OCI-LY3 (cell line): ENCODE measurements at regions not wholly inside any gene's neighbourhood (a gene's known extent, or its start where the extent isn't known, plus 50 kb on each side); places are given as distances from the start of the nearest gene placed in this dataset.

ENCODE experiments used
- H2AFZ ChIP-seq: fragments of 200-600, 300-600 bp; shearing (Covaris generic); 2 replicates; pipeline ENCODE4 v1.6.0; 2014; ENCODE audit warnings: antibody characterized with exemption, low read depth, low read length
- H3K27ac ChIP-seq: fragments of 200-600, 300-600 bp; sonication (generic); 2 replicates; pipeline ENCODE4 v1.5.1; 2014; ENCODE audit warnings: mild to moderate bottlenecking, low read length, moderate library complexity, mixed read lengths
- H3K27me3 ChIP-seq: fragments of 200-600, 300-600 bp; sonication (generic); 2 replicates; pipeline ENCODE4 v1.6.1; 2014; ENCODE audit warnings: low read depth, low read length, mixed read lengths
- H3K36me3 ChIP-seq: fragments of 200-600, 300-600 bp; sonication (generic); replicated peaks from 2 replicates; pipeline ENCODE3; 2014; ENCODE audit warnings: low read depth, low read length, mixed read lengths
- H3K4me1 ChIP-seq: fragments of 300-600, 200-600 bp; sonication (generic); 2 replicates; pipeline ENCODE4 v1.6.1; 2014; ENCODE audit warnings: low read length, mixed read lengths
- H3K4me2 ChIP-seq: fragments of 200-600, 300-600 bp; sonication (generic); 2 replicates; pipeline ENCODE4 v1.6.1; 2014; ENCODE audit warnings: low read length, mixed read lengths
- H3K4me3 ChIP-seq: fragments of 300-600, 200-600 bp; sonication (generic); 2 replicates; pipeline ENCODE4 v1.5.1; 2014; ENCODE audit warnings: antibody characterized with exemption, mild to moderate bottlenecking, low read length, moderate library complexity
- H3K79me2 ChIP-seq: fragments of 300-600, 200-600 bp; shearing (Covaris generic); 2 replicates; pipeline ENCODE4 v1.6.1; 2014; ENCODE audit warnings: mild to moderate bottlenecking, low read length, mixed read lengths
- H3K9ac ChIP-seq: fragments of 300-600, 200-600 bp; shearing (Covaris generic); 2 replicates; pipeline ENCODE4 v1.6.0; 2014; ENCODE audit warnings: mild to moderate bottlenecking, low read length, moderate library complexity
- H3K9me3 ChIP-seq: fragments of 200-600, 300-600 bp; shearing (Covaris generic); 2 replicates; pipeline ENCODE4 v1.6.1; 2014; ENCODE audit warnings: low read length, mixed read lengths; ENCODE audit not compliant: insufficient read depth
- H4K20me1 ChIP-seq: fragments of 200-600, 300-600 bp; sonication (generic); 2 replicates; pipeline ENCODE4 v1.6.1; 2016; ENCODE audit warnings: low read length, mixed read lengths; ENCODE audit not compliant: insufficient read depth
- CTCF ChIP-seq: fragments of 200-600, 300-600 bp; sonication (generic); IDR thresholded peaks from 2 replicates; pipeline ENCODE4 v1.5.1; 2014; ENCODE audit warnings: antibody characterized with exemption, low read length, low read depth
- EZH2phosphoT487 ChIP-seq: fragments of 200-600 bp; shearing (Covaris generic); IDR thresholded peaks from 2 replicates; pipeline ENCODE4 v1.6.1; 2018; ENCODE audit warnings: antibody characterized with exemption, mixed run types, low read depth

- no peaks in the 10 kb centered on the region for H3K36me3 ChIP-seq
- H3K9me3 ChIP-seq: no peaks in the 10 kb centered on the region
- H3K4me1 ChIP-seq: no peaks in the 10 kb centered on the region
- H3K79me2 ChIP-seq: no peaks in the 10 kb centered on the region
- H3K9ac ChIP-seq: no peak overlapping the region
- no peak overlapping the region for H3K4me2 ChIP-seq
- no peaks in the 10 kb centered on the region for H3K27me3 ChIP-seq
- no peak overlapping the region for H3K4me3 ChIP-seq
- no peak overlapping the region for H3K27ac ChIP-seq
- no peaks in the 10 kb centered on the region for H4K20me1 ChIP-seq
- H2AFZ ChIP-seq: no peak overlapping the region
- TF ChIP-seq EZH2phosphoT487: no peak
- TF ChIP-seq CTCF: no peak
These were observed 145.3 kb upstream of the GALNTL6 start for GRCh38 chr4:171667906-171668305.

GRCh38 chr4:171651071-171651470, 162.1 kb upstream of the GALNTL6 start:
- Histone ChIP-seq H3K79me2 (no peaks in the 10 kb centered on the region), H3K27ac (no peak overlapping the region), H3K9me3 (0 out of 2 replicates have a peak, but pooled peaks cover 3% of the 10 kb centered on the region), H3K4me2 (no peak overlapping the region), H2AFZ (no peak overlapping the region), H3K36me3 (no peaks in the 10 kb centered on the region), H4K20me1 (no peaks in the 10 kb centered on the region), H3K4me1 (peaks cover 4% of the 10 kb centered on the region), H3K4me3 (no peak overlapping the region), H3K9ac (no peak overlapping the region), H3K27me3 (no peaks in the 10 kb centered on the region)
- TF ChIP-seq EZH2phosphoT487 (no peak), CTCF (no peak)

GRCh38 chr4:171650543-171650942, 162.7 kb upstream of the GALNTL6 start:
- no peak overlapping the region for H3K9ac ChIP-seq
- TF ChIP-seq CTCF: peak; percentile 47
- no peak for TF ChIP-seq EZH2phosphoT487
- no peaks in the 10 kb centered on the region for H4K20me1 ChIP-seq
- H3K4me1 ChIP-seq: peaks cover 4% of the 10 kb centered on the region
- no peak overlapping the region for H3K27ac ChIP-seq
- no peak overlapping the region for H2AFZ ChIP-seq
- no peaks in the 10 kb centered on the region for H3K27me3 ChIP-seq
- no peaks in the 10 kb centered on the region for H3K79me2 ChIP-seq
- no peak overlapping the region for H3K4me2 ChIP-seq
- 0 out of 2 replicates have a peak, but pooled peaks cover 3% of the 10 kb centered on the region for H3K9me3 ChIP-seq
- no peak overlapping the region for H3K4me3 ChIP-seq
- H3K36me3 ChIP-seq: no peaks in the 10 kb centered on the region

- no peaks in the 10 kb centered on the region for H3K79me2 ChIP-seq
- TF ChIP-seq CTCF (no peak), EZH2phosphoT487 (no peak)
- H3K4me2 ChIP-seq: no peak overlapping the region
- H3K4me3 ChIP-seq: no peak overlapping the region
- no peaks in the 10 kb centered on the region for H4K20me1 ChIP-seq
- no peak overlapping the region for H3K9ac ChIP-seq
- no peak overlapping the region for H2AFZ ChIP-seq
- no peak overlapping the region for H3K27ac ChIP-seq
- no peaks in the 10 kb centered on the region for H3K27me3 ChIP-seq
- peaks cover 9% of the 10 kb centered on the region for H3K4me1 ChIP-seq
- H3K36me3 ChIP-seq: no peaks in the 10 kb centered on the region
- H3K9me3 ChIP-seq: 0 out of 2 replicates have a peak, but pooled peaks cover 3% of the 10 kb centered on the region
These were observed 164.3 kb upstream of the GALNTL6 start for GRCh38 chr4:171648926-171649325.
